IPS-20b (cell line): ENCODE measurements at regions not wholly inside any gene's neighbourhood (a gene's known extent, or its start where the extent isn't known, plus 50 kb on each side); places are given as distances from the start of the nearest gene placed in this dataset.
"Not testable (repeated sequence)": the region's sequence is repeated elsewhere in the genome, so short reads cannot be mapped to it uniquely, and the experiment has no call there.

Experiments used
- H3K27ac ChIP-seq: one replicate; pipeline ENCODE4 v1.5.1; 2013; ENCODE audit warnings: low read length
- H3K27me3 ChIP-seq: 2 replicates; pipeline ENCODE4 v1.6.1; 2013; ENCODE audit warnings: mild to moderate bottlenecking, low read length, inconsistent platforms; ENCODE audit not compliant: insufficient read depth
- H3K36me3 ChIP-seq: 2 replicates; pipeline ENCODE4 v1.6.1; 2013; ENCODE audit warnings: low read depth, mild to moderate bottlenecking, inconsistent platforms, low read length, moderate library complexity; ENCODE audit not compliant: insufficient read depth
- H3K4me1 ChIP-seq: 2 replicates; pipeline ENCODE4 v1.6.1; 2013; ENCODE audit warnings: mild to moderate bottlenecking, control low read depth, inconsistent platforms, low read length, moderate library complexity; ENCODE audit not compliant: insufficient read depth
- H3K4me3 ChIP-seq: 2 replicates; pipeline ENCODE4 v1.5.1; 2013; ENCODE audit warnings: mild to moderate bottlenecking, low read length, inconsistent platforms
- H3K9ac ChIP-seq: 2 replicates; pipeline ENCODE4 v1.6.1; 2013; ENCODE audit warnings: low read depth, mild to moderate bottlenecking, inconsistent platforms, low read length, moderate library complexity
- H3K9me3 ChIP-seq: 2 replicates; pipeline ENCODE4 v1.6.1; 2013; ENCODE audit warnings: mild to moderate bottlenecking, low read depth, low read length, inconsistent platforms; ENCODE audit not compliant: insufficient read depth

DNA sequence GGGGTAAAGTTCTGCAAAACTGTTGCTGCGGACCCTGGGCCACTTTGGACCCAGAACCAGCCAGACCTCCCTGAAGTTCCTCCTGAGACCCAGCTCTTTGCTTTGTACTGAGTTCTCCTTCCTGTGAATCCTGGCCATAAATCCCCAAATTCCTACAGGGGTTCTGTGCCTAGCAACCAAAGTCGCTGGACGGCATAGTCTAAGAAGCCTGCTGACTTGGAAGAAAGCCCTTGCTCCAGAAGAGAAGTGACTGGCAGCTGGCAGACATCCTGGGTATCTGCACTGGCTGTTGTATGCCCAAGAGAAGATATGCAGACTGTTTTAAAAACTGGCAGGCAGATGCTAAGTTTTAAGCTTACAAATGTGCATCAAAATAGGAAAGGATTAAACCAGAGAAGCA, 99.9 kb upstream of the SLC24A4 start:
- Histone ChIP-seq H3K9ac (no peak overlapping the region), H3K27ac (no peak overlapping the region), H3K4me1 (peaks cover 4% of the 10 kb centered on the region; the same call in 1 of the 2 replicates), H3K4me3 (no peak overlapping the region), H3K27me3 (no peaks in the 10 kb centered on the region; the same call in 1 of the 2 replicates), H3K9me3 (no peaks in the 10 kb centered on the region), H3K36me3 (no peaks in the 10 kb centered on the region)

- H3K9me3 ChIP-seq: no peaks in the 10 kb centered on the region
- no peaks in the 10 kb centered on the region; the same call in 1 of the 2 replicates for H3K27me3 ChIP-seq
- H3K4me1 ChIP-seq: peaks cover 4% of the 10 kb centered on the region; the same call in 1 of the 2 replicates
- no peak overlapping the region for H3K27ac ChIP-seq
- no peak overlapping the region for H3K4me3 ChIP-seq
- H3K9ac ChIP-seq: no peak overlapping the region
- no peaks in the 10 kb centered on the region for H3K36me3 ChIP-seq
Observed at GRCh38 chr14:92224358-92224954, 98.5 kb upstream of the SLC24A4 start.

- no peak overlapping the region for H3K27ac ChIP-seq
- H3K4me3 ChIP-seq: no peak overlapping the region
- no peak overlapping the region for H3K9ac ChIP-seq
- no peaks in the 10 kb centered on the region; the same call in 1 of the 2 replicates for H3K27me3 ChIP-seq
- H3K36me3 ChIP-seq: no peaks in the 10 kb centered on the region
- H3K9me3 ChIP-seq: no peaks in the 10 kb centered on the region
- H3K4me1 ChIP-seq: peaks cover 4% of the 10 kb centered on the region; the same call in 1 of the 2 replicates
Observed at GRCh38 chr14:92225731-92226130, 97.2 kb upstream of the SLC24A4 start.

DNA sequence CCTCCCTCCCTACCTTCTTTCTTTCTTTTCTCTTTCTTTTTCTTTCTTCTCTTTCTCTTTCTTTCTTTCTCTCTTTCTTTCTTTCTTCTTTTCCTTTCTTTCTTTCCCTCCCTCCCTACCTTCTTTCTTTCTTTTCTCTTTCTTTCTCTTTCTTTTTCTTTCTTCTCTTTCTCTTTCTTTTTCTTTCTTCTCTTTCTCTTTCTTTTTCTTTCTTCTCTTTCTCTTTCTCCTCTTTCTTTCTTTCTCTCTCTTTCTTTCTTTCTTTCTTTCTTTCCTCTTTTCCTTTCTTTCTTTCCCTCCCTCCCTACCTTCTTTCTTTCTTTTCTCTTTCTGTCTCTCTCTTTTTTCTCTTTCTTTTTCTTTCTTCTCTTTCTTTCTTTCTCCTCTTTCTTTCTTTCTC, 96.8 kb upstream of the SLC24A4 start:
- not testable (repeated sequence) for H3K4me1 ChIP-seq, H3K27me3 ChIP-seq, H3K9me3 ChIP-seq, H3K27ac ChIP-seq, H3K9ac ChIP-seq, H3K4me3 ChIP-seq, H3K36me3 ChIP-seq

- Histone ChIP-seq H3K9me3 (peaks cover 17% of the 10 kb centered on the region), H3K4me1 (no peaks in the 10 kb centered on the region), H3K9ac (no peak overlapping the region), H3K27me3 (no peaks in the 10 kb centered on the region), H3K4me3 (no peak overlapping the region), H3K36me3 (no peaks in the 10 kb centered on the region), H3K27ac (no peak overlapping the region)
Observed at GRCh38 chr14:92236243-92236900, 86.6 kb upstream of the SLC24A4 start.

DNA sequence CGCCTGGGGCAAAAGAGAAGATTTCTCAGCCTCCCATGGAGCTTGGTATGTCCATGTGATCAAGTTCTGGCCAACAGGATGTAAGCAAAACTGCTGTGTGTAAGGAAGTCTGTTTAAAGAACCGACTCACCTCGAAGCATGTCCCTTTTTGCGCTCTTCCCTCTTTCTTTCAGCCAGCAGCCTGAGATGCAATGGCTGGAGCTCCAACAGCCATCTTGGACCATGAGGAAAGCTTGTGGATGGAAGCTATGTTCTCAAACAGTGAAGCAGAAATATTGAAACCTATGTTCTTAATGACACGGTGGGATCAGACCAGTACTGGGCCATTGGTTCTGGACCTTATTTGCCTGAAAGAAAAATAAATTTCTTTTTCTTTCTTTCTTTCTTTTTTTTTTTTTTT, 82.3 kb upstream of the SLC24A4 start:
- Histone ChIP-seq H3K4me3 (no peak overlapping the region), H3K4me1 (no peaks in the 10 kb centered on the region), H3K9me3 (peaks cover 49% of the 10 kb centered on the region), H3K27ac (no peak overlapping the region), H3K9ac (no peak overlapping the region), H3K27me3 (no peaks in the 10 kb centered on the region), H3K36me3 (no peaks in the 10 kb centered on the region)

GRCh38 chr14:92241966-92242595, 80.9 kb upstream of the SLC24A4 start:
- no peaks in the 10 kb centered on the region for H3K27me3 ChIP-seq
- H3K36me3 ChIP-seq: no peaks in the 10 kb centered on the region
- peaks cover 62% of the 10 kb centered on the region for H3K9me3 ChIP-seq
- no peak overlapping the region for H3K9ac ChIP-seq
- H3K4me1 ChIP-seq: no peaks in the 10 kb centered on the region
- H3K4me3 ChIP-seq: no peak overlapping the region
- no peak overlapping the region for H3K27ac ChIP-seq

DNA sequence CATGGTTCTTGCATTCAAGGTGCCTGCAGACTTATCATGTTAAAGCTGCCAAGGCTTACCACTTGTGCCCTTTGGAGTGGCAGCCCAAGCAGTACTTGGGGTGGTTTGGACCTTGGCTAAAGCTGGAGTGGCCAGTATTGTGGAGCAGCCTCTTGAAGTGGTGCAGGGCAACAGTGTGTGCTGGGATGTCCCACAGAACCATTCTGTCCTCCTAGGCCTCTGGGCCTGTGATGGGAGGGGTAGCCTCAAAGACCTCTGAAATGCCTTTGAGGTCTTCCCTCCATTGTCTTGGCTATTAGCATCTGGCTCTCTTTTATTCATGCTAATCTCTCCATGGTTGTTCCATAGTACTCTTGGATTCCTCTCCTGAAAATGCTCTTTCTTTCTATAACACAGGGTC, 78.2 kb upstream of the SLC24A4 start:
- no peak overlapping the region for H3K9ac ChIP-seq
- no peaks in the 10 kb centered on the region for H3K4me1 ChIP-seq
- H3K36me3 ChIP-seq: no peaks in the 10 kb centered on the region
- H3K27me3 ChIP-seq: no peaks in the 10 kb centered on the region
- H3K27ac ChIP-seq: no peak overlapping the region
- H3K4me3 ChIP-seq: no peak overlapping the region
- peaks cover 62% of the 10 kb centered on the region for H3K9me3 ChIP-seq

GRCh38 chr14:92247341-92247740, 75.6 kb upstream of the SLC24A4 start:
- H3K9me3 ChIP-seq: peaks cover 43% of the 10 kb centered on the region
- no peak overlapping the region for H3K4me3 ChIP-seq
- no peaks in the 10 kb centered on the region for H3K4me1 ChIP-seq
- H3K9ac ChIP-seq: no peak overlapping the region
- no peak overlapping the region for H3K27ac ChIP-seq
- peaks cover 3% of the 10 kb centered on the region for H3K27me3 ChIP-seq
- H3K36me3 ChIP-seq: no peaks in the 10 kb centered on the region

GRCh38 chr14:92247947-92248346, 75.0 kb upstream of the SLC24A4 start:
- H3K9me3 ChIP-seq: peaks cover 39% of the 10 kb centered on the region
- H3K36me3 ChIP-seq: no peaks in the 10 kb centered on the region
- peaks cover 5% of the 10 kb centered on the region; the same call in 1 of the 2 replicates for H3K4me1 ChIP-seq
- no peak overlapping the region for H3K27ac ChIP-seq
- H3K27me3 ChIP-seq: peaks cover 9% of the 10 kb centered on the region
- H3K4me3 ChIP-seq: no peak overlapping the region
- H3K9ac ChIP-seq: no peak overlapping the region

- H3K9ac ChIP-seq: no peak overlapping the region
- peaks cover 31% of the 10 kb centered on the region for H3K9me3 ChIP-seq
- H3K4me3 ChIP-seq: no peak overlapping the region
- peaks cover 12% of the 10 kb centered on the region; the same call in 1 of the 2 replicates for H3K4me1 ChIP-seq
- peaks cover 17% of the 10 kb centered on the region for H3K27me3 ChIP-seq
- no peak overlapping the region for H3K27ac ChIP-seq
- no peaks in the 10 kb centered on the region for H3K36me3 ChIP-seq
Observed at GRCh38 chr14:92248696-92249095, 74.3 kb upstream of the SLC24A4 start.

GRCh38 chr14:92250366-92250765, 72.6 kb upstream of the SLC24A4 start:
- not testable (repeated sequence) for H3K27ac ChIP-seq, H3K9ac ChIP-seq, H3K4me3 ChIP-seq, H3K36me3 ChIP-seq
- H3K27me3 ChIP-seq: peaks cover 33% of the 10 kb centered on the region
- H3K9me3 ChIP-seq: peaks cover 15% of the 10 kb centered on the region
- H3K4me1 ChIP-seq: peaks cover 14% of the 10 kb centered on the region; the same call in 1 of the 2 replicates
